SK-N-MC (cell line): ENCODE measurements at regions not wholly inside any gene's neighbourhood (a gene's known extent, or its start where the extent isn't known, plus 50 kb on each side); places are given as distances from the start of the nearest gene placed in this dataset.

ENCODE experiments used
- EZH2 ChIP-seq: fragments of 200-600 bp; sonication (generic); IDR thresholded peaks from one replicate; pipeline ENCODE4 v1.6.1; 2017; ENCODE audit warnings: antibody characterized with exemption
- FOXP2 ChIP-seq: optimal IDR thresholded peaks from 2 replicates; pipeline ENCODE3; 2011; ENCODE audit warnings: mild to moderate bottlenecking, moderate library complexity; ENCODE audit not compliant: insufficient read depth; ENCODE audit errors: extremely low read length, control extremely low read depth
- POLR2AphosphoS5 ChIP-seq: IDR thresholded peaks from 2 replicates; pipeline ENCODE4 v1.6.1; 2012; ENCODE audit warnings: mild to moderate bottlenecking, low read depth, low read length, borderline replicate concordance

DNA sequence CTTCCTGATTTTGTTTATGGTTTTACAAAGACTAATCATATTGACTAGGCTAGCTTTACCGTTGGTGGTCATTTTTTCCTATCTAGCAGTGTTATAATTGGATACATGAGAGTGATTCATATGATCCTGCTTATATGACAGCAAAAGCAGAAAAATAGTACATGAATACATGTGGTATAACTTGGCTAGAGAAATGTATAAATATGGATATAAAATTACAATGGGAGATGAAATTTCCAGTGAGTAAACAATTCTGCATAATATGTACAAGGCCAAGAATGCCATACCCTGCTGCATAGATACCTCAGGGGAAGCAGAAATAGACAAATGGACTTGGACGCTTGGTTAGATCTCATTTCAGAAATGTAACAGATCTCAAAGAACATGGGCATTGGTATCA is 103.1 kb downstream of the DTWD1 start:
- TF ChIP-seq FOXP2, result no peak
- no peak for TF ChIP-seq EZH2
- TF ChIP-seq POLR2AphosphoS5, result no peak
